22Rv1 (cell line): ENCODE measurements at regions not wholly inside any gene's neighbourhood (a gene's known extent, or its start where the extent isn't known, plus 50 kb on each side); places are given as distances from the start of the nearest gene placed in this dataset.

Experiments
- CTCF ChIP-seq: fragments of 450-650 bp; IDR thresholded peaks from 2 replicates; pipeline ENCODE4 v1.5.1; 2017; ENCODE audit warnings: mild to moderate bottlenecking
- ZFX ChIP-seq: fragments of 450-650 bp; IDR thresholded peaks from 2 replicates; pipeline ENCODE4 v1.6.1; 2017; ENCODE audit warnings: antibody characterized with exemption, borderline replicate concordance

- TF ChIP-seq CTCF (no peak), ZFX (no peak)
These were observed 440.8 kb upstream of the KLHL29 start for GRCh38 chr2:22944143-22944542.
